DOHH2 (cell line): ENCODE measurements at regions not wholly inside any gene's neighbourhood (a gene's known extent, or its start where the extent isn't known, plus 50 kb on each side); places are given as distances from the start of the nearest gene placed in this dataset.

ENCODE experiments used
- EZH2phosphoT487 ChIP-seq: fragments of 200-600 bp; sonication (generic); IDR thresholded peaks from 2 replicates; pipeline ENCODE4 v1.6.1; 2017; ENCODE audit warnings: borderline replicate concordance, mild to moderate bottlenecking, antibody characterized with exemption, low read length, moderate library complexity, mixed read lengths
- TF ChIP-seq, protein P1 (sequence below): fragments of 200-600 bp; sonication (generic); IDR thresholded peaks from one replicate; pipeline ENCODE4 v1.5.1; 2014; ENCODE audit warnings: antibody characterized with exemption, mild to moderate bottlenecking, low read depth, low read length; ENCODE audit not compliant: poor library complexity, severe bottlenecking

DNA sequence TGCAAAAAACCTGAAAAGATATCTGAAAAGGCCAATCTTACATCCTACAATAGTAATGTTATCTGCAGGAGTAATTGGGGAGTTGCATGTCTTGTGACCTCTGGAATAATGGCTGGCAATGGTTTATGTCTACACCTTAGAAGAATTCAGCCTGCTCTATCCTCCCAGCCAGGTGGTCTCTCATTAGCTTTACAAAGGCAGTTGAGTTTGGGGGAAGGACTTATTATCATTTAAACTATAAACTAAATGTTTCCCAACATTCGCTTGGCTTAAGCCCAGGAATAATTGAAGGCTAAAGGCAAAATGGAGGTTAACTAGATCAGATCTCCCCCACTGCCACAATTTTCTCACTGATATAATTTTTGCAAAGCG is 158.4 kb upstream of the SFSWAP start:
- TF ChIP-seq, protein P1, sequence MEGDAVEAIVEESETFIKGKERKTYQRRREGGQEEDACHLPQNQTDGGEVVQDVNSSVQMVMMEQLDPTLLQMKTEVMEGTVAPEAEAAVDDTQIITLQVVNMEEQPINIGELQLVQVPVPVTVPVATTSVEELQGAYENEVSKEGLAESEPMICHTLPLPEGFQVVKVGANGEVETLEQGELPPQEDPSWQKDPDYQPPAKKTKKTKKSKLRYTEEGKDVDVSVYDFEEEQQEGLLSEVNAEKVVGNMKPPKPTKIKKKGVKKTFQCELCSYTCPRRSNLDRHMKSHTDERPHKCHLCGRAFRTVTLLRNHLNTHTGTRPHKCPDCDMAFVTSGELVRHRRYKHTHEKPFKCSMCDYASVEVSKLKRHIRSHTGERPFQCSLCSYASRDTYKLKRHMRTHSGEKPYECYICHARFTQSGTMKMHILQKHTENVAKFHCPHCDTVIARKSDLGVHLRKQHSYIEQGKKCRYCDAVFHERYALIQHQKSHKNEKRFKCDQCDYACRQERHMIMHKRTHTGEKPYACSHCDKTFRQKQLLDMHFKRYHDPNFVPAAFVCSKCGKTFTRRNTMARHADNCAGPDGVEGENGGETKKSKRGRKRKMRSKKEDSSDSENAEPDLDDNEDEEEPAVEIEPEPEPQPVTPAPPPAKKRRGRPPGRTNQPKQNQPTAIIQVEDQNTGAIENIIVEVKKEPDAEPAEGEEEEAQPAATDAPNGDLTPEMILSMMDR: no peak
- no peak for TF ChIP-seq EZH2phosphoT487
